Stimulated activated CD4-positive, alpha-beta T cell treated with anti-CD3 and anti-CD28 coated beads, TNF-alpha, amount 100 ng/mL, for 4 hours (primary cell): ENCODE measurements at regions not wholly inside any gene's neighbourhood (a gene's known extent, or its start where the extent isn't known, plus 50 kb on each side); places are given as distances from the start of the nearest gene placed in this dataset.

ENCODE experiments used
- DNase-seq, 3 experiments: peaks; one replicate each; pipeline ENCODE4 v3.0.0-alpha.2; 2020; ENCODE audit warnings: low read depth in 3 of 3

DNA sequence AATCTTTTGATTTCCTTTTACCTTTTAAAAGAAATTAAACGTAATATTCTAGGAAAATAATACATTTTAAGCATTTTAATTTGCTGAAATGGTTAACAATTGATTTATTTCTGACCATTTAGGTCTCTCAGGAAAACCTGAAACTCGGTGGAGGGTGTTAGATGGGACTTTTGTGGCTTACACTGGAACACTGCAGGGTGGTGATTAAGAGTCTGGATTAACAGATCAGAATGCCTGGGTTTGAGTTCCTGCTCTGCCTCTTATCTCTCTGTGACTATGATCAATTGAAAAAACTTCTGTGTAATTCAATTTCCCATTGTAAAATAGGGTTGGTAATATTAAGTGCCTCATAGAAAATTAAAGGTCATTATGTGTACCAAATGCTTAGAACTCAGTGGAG is 168.7 kb downstream of the UBE2E3 start:
- no peak for DNase-seq

DNA sequence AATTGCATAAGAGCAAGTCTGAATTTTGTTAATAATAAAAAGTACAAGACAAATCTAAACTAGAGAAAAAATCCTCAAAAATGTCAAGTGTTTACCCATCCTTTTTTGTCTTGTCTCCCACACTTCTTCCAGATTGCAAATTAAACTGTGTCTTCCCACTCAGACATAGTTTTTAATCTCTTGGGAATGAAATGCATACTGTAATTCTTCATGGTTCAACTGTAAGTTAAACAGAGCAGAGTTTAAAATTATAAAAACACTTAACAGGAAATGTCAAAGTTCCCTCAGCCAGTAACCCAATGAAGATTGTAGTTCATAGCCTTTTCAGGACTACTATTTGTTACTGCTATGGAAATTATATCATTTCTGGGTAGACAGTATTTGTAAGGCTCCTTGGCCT is 171.8 kb downstream of the UBE2E3 start:
- DNase-seq = no peak

DNA sequence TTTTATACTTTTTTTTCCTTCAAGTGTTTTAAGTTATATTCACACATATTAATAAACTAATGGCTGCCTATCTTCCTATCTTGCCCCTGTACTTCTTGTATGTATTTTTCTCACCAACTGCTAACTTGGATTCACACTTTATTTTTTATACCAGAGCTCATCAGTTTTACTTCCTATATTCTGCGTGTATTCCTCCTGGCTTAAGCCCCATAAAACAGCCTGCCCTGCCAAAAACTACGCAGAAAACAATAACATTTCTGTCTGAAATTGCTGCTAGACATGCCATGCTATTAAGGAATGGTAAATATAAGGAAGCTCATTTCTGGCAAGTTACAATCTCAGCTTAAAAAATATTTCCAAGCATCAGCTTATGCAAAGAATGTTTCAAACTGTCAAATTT is 172.3 kb downstream of the UBE2E3 start:
- DNase-seq = no peak

DNA sequence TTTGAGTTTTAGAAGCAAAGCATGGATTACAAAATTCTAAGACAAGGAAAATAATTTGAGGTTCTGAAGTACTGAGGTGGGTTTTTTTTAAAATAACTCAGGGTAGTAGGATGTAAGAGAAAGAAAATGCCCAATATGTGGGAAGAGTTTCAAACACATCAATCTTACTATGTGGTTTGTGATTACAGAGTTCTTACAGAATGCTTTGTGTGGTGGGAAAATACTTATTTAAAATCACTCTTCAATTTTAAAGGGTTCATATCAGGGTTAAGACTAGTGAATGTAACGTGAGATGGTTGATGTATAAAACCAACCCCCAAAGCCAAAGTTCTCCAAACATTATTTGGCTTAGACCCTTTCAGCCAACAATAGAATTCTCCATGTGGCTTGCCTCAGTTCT is 173.5 kb downstream of the UBE2E3 start:
- DNase-seq = no peak

DNA sequence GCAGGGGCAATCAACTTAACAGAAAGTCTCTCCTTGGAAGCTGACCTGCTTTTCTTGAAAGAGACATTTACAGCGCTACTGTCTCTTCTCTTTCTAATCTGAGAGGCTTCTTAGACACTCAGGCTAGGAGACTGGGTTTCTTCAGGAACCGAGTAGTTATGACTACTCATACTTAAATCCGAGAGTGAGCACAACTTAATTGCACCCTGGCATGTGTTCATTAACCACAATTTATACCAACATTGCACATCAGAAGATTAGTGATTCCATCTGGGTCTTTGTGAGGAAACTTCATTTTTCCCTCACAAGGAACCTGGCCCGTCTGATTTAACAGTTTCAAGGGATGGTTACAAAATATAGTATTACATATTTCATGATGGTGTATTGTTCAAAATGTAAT is 176.9 kb downstream of the UBE2E3 start:
- no peak for DNase-seq

DNA sequence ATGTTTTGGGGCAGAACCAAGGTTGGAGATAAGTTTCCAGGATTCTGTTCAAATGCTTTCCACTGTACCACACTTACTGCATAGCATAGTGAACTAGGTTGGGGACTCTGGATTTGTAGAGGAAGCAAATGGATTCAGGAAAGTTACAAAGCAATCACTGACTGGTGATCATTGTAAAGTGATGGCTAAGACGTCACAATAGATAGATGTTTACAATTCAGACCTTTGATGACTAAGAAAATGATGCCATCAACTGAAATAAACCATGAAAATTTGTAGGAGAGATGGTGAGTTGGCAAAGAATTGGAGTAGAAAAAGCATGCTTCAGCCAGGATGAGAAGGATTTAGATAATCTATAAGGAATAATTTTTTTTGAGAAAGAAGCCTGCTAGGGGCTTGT is 178.0 kb downstream of the UBE2E3 start:
- no peak for DNase-seq

DNA sequence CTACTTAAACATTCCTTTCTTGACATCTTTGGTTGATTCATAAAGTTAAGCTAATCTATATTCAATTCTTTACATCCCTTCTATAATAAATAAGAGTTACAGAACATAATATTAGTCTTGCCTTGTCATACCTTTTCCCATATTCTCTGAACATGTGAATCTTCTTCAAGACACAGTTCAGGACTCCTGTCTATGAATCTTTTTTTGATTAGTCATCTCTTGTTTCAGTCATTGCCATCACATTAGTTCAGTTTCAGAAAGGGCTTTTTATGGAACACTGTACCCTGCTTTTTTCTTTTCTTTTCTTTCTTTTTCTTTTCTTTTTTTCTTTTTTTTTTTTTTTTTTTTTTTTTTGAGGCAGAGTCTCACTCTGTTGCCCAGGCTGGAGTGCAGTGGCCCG is 181.2 kb downstream of the UBE2E3 start:
- DNase-seq = no peak

DNA sequence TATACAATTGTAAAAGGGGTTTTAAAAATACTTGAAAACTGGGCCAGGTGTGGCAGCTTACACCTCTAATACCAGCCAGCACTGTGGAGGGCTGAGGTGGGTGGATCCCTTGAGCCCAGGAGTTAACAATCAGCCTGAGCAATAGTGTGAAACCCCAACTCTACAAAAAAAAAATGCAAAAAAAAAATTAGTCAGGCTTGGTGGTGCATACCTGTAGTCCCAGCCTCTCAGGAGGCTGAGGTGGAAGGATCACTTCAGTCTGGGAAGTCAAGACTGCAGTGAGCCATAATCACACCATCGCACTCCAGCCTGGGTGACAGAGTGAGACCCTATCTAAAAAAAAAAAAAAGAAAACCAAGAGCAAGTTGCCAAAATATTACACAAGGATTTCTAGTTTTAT is 182.7 kb downstream of the UBE2E3 start:
- DNase-seq = no peak

DNA sequence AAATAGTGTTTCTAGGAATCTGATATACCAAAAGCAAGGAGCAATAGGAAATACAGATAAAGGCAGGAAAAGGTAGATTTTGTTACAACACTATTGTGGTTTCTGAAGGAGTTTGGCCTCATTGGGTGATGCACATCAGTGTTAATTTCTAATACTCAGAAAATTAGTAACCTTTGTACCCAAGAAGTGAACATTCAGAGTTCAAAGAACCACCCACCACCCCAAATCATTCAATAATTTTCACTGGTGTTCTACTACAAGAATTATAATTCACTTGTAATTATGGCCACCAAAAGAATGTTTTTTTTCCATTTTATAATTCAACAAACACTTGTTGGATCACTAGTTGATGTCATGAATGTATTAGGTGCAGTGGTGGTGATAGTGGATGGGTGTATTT is 183.3 kb downstream of the UBE2E3 start:
- no peak for DNase-seq

DNA sequence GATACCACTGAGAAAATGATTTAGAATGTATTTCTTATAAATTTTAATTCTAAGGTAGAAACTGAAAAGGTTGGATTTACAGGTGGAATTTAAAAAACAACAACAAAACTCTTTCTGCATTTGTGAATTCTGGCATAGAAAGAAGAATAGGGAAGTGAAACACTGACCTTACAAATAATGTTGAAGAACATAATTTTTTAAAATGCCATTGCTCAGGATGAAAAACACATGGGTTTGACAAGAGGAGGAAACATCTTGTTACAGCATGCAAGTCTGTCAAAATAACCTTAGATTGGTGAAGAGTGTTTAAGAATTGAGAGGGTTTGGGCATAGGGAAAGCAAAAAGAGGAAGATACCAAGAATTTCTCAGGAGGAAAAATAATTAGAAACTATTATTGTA is 184.3 kb downstream of the UBE2E3 start:
- no peak for DNase-seq

DNA sequence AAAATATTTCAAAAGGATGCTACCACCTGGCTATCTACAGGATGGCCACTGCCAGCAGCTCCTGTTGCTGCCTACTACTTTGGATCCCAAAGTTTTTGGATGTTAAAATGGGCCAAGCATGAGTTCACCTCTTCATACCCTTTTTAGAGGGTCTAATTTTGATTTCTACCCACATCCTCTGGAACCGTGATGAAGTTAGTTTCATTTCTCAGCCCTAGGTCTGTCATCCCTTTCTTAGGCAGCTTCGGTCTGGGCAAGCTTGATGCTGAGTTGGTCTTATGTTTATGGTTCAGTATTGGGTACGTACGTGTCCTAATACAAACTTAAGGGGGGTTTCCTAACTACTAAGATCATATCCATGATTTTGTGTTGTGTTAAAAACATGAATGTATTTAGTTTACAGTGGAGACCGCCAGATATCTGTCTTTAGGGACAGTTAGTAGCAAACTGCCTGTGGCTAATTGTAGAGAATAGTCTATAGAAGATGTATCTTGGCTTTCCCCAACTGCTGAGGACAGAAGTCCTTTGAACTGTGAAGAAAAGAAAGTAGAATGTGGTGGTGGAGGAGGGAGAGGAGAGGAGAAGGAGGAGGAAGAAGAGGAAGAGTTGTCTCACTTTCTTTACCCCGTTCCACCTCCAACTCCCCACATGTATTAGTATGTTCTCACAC is 184.9 kb downstream of the UBE2E3 start:
- DNase-seq = peak in 1 of 3 experiments; percentile 13

DNA sequence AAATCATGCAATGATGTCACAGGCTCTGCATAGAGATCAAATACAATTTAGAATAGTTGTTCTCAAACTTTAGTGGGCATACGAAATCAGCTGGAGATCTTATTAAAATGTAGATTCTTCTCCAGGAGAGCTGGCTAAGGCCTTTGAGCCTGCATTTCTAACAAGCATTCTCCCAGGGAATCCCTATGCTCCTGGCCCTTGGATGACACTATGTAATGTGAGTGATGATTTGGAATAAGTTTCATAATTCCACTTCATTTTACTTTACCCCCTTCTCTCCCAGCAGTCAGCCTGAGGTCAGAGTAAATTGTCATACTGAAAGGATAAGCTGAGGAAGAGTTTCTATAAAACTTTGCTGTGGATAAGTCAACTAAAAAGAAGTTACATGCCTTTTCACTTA is 189.1 kb downstream of the UBE2E3 start:
- DNase-seq = no peak

DNA sequence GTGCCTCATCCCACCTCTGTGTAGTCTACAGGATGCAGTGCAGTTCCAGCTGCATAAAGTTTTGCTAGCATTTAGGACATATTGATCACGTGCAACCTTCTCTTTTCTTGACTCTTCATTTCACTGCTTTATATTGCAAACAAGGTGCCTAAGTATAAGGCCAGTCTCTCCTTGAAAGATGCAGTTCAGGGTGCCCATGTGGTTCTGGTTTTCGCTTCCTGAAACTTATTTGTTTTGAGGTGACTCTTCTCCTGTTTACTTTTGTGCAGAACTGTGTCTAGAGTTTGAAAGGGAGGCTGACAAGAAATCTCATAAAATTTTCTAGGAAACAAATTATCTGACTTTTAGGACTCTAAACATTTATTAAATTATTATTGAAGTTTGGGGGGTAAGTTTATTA is 189.9 kb downstream of the UBE2E3 start:
- DNase-seq = no peak

DNA sequence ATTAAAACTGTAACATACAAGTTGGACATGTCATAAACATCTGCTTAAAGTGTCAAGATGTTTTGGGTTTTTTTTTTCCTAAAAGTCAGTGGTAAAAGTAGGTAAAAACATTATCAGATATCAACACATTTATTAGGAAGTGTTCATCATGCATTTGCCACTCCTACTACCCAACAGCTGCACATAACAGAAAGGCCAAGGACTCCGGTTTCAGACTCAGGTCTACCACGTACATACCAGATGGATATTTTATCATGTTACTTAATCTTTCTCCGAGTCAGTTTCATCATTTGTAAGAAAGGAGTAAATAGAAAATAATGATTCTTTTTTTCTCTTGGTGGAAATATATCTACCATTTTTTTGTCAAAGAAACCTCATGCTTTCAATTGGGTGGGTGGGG is 192.3 kb downstream of the UBE2E3 start:
- no peak for DNase-seq

DNA sequence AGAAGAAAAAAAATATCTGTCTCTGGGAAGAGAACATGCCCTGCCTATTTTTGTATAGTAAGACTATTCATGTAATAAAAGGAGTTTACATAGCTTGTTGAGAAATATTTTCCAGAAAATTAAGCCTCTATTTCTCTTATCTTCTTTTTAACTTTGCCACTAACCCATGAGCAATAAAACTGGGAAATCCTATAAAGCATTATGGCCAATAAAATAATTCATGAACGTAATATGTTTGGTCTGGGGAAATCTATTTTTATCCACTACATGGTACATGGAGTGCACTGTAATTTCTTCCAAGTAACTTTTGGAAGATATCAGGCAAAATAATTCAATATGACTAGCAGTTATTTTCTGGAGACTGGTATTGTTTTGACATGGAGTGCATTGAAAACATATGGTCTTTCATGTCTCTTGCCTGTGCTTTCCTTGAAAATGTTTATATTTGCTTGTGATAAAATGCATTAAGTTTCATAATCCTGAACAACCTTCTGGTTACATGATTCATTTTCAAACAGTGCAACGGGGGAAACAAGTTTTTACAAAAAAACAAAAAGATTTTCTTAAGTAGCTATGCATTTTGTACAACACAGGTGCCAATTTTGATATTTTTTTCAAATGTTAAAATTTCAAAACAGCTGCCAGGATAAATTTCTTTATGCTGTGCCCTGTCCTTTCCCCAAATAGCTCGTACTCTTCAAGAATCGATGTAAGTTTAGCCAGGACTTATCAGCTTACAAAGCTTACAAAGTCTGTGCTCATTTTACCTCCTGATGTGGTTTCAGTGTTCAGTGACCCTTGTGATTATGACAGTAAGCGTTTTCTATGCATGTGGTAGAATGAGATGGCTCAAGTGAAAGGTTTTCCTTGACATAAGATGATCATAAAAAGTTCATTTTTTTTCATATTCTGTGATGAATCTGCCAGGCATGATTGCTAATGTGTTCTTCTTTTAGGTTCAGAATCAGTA is 194.5 kb downstream of the UBE2E3 start:
- no peak for DNase-seq

DNA sequence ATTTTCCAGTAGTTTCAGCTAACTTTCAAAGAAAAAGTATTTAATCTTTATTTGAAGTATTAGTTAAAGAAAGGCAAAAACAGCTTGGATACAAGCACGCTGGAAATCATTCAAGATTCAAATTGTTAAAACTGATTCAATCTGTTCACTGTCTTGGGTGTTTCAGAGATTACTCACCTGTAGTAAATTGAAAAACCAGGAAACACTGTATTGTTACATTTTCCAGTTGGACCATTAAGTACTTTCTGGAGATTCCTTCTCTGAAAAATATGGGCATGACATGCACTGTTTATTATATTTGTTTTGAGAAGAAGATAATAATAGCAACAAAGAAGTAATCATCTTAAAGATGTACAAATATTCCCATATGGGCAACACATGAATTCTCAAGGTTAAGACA is 196.1 kb downstream of the UBE2E3 start:
- no peak for DNase-seq

DNA sequence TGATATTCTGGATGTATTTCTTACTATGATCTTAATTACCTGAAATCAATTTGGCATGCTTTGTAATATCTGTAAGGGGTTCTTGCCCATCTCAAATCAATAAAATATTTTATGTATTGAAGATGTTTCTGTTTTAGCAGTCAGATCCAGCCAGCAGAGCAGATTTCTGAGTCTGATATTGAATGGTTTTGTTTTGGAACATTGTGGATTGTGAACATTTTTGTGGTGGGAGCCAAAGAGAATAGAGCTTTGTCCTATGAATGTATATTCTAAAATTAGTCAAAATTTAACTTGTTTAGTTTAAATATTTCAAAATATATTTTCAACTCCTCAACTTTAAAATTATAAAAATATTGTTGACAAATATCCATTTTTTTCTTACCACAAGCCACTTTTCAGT is 197.0 kb downstream of the UBE2E3 start:
- no peak for DNase-seq

DNA sequence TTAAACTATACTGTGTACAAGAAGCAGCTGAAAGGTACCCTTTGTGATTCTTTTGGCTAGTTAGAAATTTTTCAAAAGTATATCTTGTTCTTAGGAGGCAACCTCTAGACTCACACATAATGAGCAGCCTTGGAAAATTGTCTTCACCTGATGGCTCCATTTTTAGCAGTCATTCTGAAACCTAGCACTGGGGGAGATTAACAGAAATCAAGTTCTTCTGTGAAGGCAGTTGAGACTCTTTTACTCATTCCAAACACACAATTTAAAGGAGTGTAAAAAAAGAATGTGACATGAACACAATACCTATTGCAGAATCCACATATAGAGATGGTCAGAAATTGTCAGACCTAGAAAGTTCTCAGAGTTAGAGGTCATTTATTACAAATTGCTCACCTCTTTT is 197.7 kb downstream of the UBE2E3 start:
- no peak for DNase-seq

DNA sequence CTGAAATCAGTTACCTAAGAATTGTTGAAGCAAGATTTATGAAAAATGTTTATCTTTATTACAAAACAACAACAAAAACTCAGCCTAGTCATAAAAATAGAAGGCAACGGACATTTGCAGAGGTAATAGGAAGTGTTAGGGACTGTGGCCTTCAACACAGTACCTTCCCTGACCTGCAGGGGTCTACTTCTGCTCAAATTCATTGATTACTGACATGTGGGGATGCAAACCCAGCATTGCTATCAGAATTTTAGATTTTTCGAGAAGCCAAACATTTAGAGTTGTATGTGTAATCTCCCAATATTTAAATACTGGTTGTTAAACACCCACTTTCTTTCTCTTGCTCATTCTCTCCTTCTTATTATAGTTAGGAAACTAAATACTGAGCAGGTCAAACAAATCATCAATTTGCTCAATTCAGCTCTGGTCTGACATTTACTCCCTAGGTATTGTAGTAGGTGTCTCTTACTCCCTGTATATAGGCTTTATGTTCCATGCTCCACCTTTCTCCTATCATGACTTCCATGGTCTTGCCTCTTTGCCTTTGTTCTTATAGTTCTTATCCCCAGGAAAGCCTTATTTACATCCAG is 198.5 kb downstream of the UBE2E3 start:
- DNase-seq = peak in 1 of 3 experiments; percentile 17

DNA sequence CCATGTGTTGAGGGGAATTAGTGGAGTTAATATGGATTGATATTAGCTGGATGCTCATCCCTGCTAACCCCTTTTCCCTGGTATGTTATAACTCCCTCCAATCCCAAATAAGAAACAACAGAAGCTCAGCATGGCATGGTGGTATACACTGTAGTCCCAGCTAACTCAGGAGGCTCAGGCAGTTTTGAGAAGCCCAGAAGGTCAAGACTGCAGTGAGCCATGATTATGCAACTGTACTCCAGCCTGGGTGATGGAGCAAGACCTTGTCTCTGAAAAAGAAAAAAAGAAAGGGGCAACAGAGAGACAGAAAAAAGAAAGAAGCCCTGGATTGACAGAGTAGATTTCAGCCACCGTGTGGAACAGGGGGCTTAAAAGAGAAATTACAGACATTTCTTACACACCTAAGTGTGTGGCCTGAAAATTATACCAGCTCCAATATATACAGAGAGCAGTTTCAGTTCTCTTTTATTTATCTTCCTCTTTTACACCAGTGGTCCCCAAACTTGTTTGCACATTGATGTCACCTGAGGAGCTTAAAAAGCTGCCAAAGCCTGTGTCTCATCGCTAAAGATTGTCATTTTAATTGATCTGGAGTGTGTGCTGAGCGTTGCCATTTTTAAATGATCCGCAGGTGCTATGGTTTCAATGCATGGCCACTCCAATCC is 203.6 kb downstream of the UBE2E3 start:
- DNase-seq = no peak

DNA sequence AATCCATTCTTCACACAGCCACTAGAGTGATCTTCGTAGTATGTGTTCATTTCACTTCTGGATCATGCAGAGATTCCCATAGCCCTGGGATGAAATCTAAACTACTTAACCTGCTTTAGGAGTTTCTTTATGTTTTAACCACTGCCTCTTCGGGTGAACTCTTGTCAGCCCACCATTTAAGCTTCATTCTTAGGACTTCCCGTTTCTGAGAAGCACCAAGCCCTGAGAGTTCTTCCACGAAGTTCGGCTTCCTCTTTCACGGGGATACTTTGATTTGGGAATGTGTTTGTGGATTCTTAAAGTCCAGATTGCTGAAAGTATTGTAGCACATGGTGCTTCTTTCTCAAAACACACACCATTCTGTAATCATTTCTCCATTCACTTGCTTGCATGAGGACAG is 205.0 kb downstream of the UBE2E3 start:
- DNase-seq = no peak

DNA sequence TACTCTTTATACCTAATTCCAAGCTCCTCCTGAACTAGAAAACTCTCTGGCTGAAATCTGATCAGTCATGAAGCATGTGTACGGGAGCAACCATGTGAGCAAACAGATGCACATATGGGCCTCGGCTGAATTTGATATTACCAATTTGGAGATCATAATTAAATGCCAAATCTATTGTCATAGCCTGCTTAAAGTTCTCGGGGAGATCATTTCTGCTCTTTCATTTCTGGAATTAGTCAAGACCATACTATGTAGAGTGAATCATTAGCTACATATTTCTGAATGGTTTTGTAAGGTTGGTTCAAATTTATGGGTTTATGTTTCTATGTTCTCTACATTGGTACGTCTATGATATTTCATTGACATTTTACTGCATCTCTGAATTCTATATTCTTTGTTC is 205.5 kb downstream of the UBE2E3 start:
- DNase-seq = no peak
